ENCODE measurements at regions not wholly inside any gene's neighbourhood (a gene's known extent, or its start where the extent isn't known, plus 50 kb on each side); places are given as distances from the start of the nearest gene placed in this dataset.

- Mint-ChIP-seq H3K27me3 (peaks cover 48% of the 10 kb centered on the region), H3K9me3 (no peaks in the 10 kb centered on the region), H3K27ac (no peak overlapping the region), H3K4me1 (peaks cover 35% of the 10 kb centered on the region), H3K36me3 (peaks cover 6% of the 10 kb centered on the region), H3K4me3 (no peak overlapping the region)
- ATAC-seq (ENCODE audit: low read depth) = no peak
- no peak for DNase-seq
- POLR2A ChIA-PET = interaction anchor here (0.5 kb wide), 1 partner anchor 417 kb away, joined by 3 read pairs; no protein-coding TSS in a partner anchor
These were observed 86.3 kb upstream of the STEAP1B start for GRCh38 chr7:22586101-22586785.

DNA sequence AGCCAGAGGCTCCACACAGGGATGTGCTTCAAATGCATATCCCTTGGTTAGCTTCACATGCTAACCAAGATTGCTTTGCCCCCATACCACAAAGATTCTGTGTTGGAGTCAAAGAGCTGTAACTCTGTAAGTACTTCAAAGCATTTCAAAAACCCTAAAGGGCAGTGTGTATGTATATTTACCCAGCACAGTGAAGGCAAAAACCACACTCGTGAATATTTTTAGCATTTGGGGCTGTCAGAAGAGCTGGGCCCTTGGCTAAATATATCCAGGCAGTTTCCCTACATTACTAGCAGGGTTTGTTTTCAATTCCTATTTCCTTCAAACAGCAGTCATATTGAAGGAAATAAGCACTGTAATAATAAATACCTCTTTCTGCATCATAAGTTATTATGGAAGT, 84.2 kb upstream of the STEAP1B start:
- H3K36me3 Mint-ChIP-seq = peaks cover 10% of the 10 kb centered on the region
- peaks cover 47% of the 10 kb centered on the region for H3K4me1 Mint-ChIP-seq
- no peak overlapping the region for H3K4me3 Mint-ChIP-seq
- H3K27ac Mint-ChIP-seq = no peak overlapping the region
- DNase-seq = no peak
- POLR2A ChIA-PET = no interaction called here
- H3K9me3 Mint-ChIP-seq = peaks cover 5% of the 10 kb centered on the region
- H3K27me3 Mint-ChIP-seq = peaks cover 41% of the 10 kb centered on the region
- peak; percentile 45 for ATAC-seq (ENCODE audit: low read depth)

GRCh38 chr7:22582863-22583622, 83.1 kb upstream of the STEAP1B start:
- POLR2A ChIA-PET = no interaction called here
- ATAC-seq (ENCODE audit: low read depth) (no peak), DNase-seq (no peak)
- Mint-ChIP-seq H3K27me3 (peaks cover 44% of the 10 kb centered on the region), H3K9me3 (peaks cover 8% of the 10 kb centered on the region), H3K27ac (no peak overlapping the region), H3K36me3 (peaks cover 14% of the 10 kb centered on the region), H3K4me3 (no peak overlapping the region), H3K4me1 (peaks cover 46% of the 10 kb centered on the region)

- POLR2A ChIA-PET = interaction anchor here (1.7 kb wide), 1 partner anchor 16 kb away, joined by 7 read pairs; no protein-coding TSS in a partner anchor
- H3K27me3 Mint-ChIP-seq = peaks cover 56% of the 10 kb centered on the region
- H3K4me1 Mint-ChIP-seq = peaks cover 43% of the 10 kb centered on the region
- ATAC-seq (ENCODE audit: low read depth) = peak; percentile 64
- DNase-seq = no peak
- H3K9me3 Mint-ChIP-seq = peaks cover 11% of the 10 kb centered on the region
- peak overlapping the region; percentile 6 for H3K4me3 Mint-ChIP-seq
- peaks cover 20% of the 10 kb centered on the region for H3K36me3 Mint-ChIP-seq
- no peak overlapping the region for H3K27ac Mint-ChIP-seq
These were observed 81.1 kb upstream of the STEAP1B start for GRCh38 chr7:22581099-22581498.

DNA sequence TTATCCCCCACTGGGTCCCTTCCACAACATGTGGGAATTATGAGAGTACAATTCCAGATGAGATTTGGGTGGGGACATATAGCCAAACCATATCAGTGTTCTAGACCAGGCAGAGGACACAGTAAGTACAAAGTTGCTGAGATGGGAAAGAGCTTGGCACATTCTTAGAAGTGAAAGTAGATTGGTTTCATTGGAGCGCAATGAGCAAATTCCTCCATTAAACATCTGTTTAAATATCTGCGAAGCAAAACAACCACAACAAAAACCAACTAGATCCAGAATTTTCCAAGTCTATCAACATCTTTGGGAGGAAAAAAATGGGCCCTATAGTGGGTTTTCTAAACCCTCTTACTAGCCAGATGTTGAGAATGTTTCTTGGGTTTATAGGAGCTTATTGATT, 80.0 kb upstream of the STEAP1B start:
- Mint-ChIP-seq H3K27ac (no peak overlapping the region), H3K4me1 (peaks cover 53% of the 10 kb centered on the region), H3K4me3 (no peak overlapping the region), H3K36me3 (peaks cover 22% of the 10 kb centered on the region), H3K27me3 (peaks cover 63% of the 10 kb centered on the region), H3K9me3 (peaks cover 11% of the 10 kb centered on the region)
- ATAC-seq (ENCODE audit: low read depth) = no peak
- no peak for DNase-seq
- POLR2A ChIA-PET = interaction anchor here (0.6 kb wide), 1 partner anchor 13 kb away, joined by 3 read pairs; no protein-coding TSS in a partner anchor

DNA sequence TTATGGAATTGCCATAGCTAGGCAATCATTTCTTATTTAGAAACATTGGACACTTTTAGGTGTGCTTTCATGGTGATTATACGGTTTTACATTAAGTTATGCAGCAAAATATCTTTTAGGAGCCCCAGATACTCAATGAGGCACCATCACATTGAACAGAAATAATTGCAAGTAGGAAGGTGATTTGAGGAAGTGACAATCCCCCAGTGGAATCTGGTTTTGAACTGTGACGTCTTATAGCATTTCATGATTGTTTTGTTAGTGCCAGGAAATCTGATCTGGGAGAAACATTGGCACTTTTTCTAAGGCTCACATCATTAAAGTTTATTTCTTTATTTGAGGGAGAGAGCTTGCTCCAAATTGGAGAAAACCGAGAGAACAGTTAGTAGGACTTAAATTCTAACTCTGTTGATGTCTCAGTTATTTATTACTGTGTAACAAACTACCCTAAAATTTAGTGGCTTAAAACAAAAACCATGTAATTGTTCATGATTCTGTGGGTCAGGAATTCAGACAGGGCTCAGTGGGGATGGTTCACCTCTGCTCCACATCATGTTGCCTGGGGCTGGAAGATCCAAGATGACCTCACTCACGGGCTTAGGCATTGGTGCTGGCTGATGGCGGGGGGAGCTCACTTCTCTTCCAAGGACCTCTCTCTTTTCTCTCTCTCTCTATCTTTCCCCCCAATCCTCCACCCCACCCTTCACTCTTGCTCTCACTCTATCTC, 78.2 kb upstream of the STEAP1B start:
- ATAC-seq (ENCODE audit: low read depth) (no peak), DNase-seq (no peak)
- peaks cover 22% of the 10 kb centered on the region for H3K36me3 Mint-ChIP-seq
- peaks cover 11% of the 10 kb centered on the region for H3K9me3 Mint-ChIP-seq
- no peak overlapping the region for H3K4me3 Mint-ChIP-seq
- H3K27me3 Mint-ChIP-seq = peaks cover 61% of the 10 kb centered on the region
- no peak overlapping the region for H3K27ac Mint-ChIP-seq
- peaks cover 42% of the 10 kb centered on the region for H3K4me1 Mint-ChIP-seq
- POLR2A ChIA-PET = no interaction called here

DNA sequence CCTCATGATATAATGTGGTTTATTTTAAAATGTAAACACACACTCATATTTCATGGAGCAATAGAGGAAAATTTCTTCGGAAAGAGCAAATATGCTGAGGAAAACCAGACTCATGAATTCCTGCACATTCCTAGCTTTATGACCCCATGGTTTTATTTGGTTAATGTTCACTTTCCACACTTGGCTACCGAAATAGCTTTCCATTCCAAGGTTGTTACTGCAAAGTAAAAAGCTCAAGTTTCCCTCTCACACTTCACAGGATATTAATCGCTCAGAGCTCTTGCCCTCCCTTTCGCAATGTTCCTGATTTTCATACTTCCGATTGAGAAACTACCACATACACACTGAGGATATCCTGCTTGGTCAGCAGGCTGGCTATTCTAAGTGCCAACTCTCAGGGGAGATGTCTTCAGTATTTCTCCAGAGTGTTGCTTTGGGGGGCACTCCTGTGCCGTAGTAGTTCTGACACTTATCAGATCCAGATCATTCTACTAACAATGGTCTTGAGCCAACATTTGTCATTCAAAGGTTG, 77.5 kb upstream of the STEAP1B start:
- POLR2A ChIA-PET = interaction anchor here (0.5 kb wide), 1 partner anchor 863 kb away, joined by 3 read pairs; no protein-coding TSS in a partner anchor
- Mint-ChIP-seq H3K4me1 (peaks cover 40% of the 10 kb centered on the region), H3K27ac (no peak overlapping the region), H3K9me3 (peaks cover 11% of the 10 kb centered on the region), H3K4me3 (no peak overlapping the region), H3K27me3 (peaks cover 58% of the 10 kb centered on the region), H3K36me3 (peaks cover 22% of the 10 kb centered on the region)
- no peak for DNase-seq
- no peak for ATAC-seq (ENCODE audit: low read depth)

GRCh38 chr7:22576612-22577469, 76.9 kb upstream of the STEAP1B start:
- H3K9me3 Mint-ChIP-seq = peaks cover 11% of the 10 kb centered on the region
- no peak overlapping the region for H3K4me3 Mint-ChIP-seq
- H3K4me1 Mint-ChIP-seq = peaks cover 42% of the 10 kb centered on the region
- peaks cover 62% of the 10 kb centered on the region for H3K27me3 Mint-ChIP-seq
- POLR2A ChIA-PET = interaction anchor here (0.5 to 0.6 kb wide), 2 partner anchors 101 to 863 kb away, joined by 3 read pairs; no protein-coding TSS in a partner anchor
- DNase-seq = no peak
- peaks cover 23% of the 10 kb centered on the region for H3K36me3 Mint-ChIP-seq
- H3K27ac Mint-ChIP-seq = no peak overlapping the region
- no peak for ATAC-seq (ENCODE audit: low read depth)

- POLR2A ChIA-PET = no interaction called here
These were observed 74.9 kb upstream of the STEAP1B start for GRCh38 chr7:22574754-22575520.

DNA sequence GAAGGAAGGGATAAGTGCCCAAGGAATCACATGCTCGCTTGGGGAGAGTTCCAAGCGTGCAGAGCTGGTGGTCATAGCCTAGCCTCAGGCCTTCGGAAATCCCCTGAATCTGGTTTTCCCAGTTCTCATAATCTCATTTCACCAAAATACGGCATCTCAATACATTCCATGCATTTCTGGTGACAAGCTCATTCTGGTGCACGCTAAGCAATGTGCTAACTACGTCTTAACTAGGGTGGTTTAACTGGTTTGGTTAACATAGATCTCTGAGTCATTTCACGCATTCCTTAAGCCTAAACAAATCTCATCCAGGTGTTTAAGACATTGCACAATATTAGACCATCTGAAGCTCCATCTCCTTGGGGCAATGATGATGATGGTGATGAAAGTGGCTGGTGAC, 72.9 kb upstream of the STEAP1B start:
- peaks cover 4% of the 10 kb centered on the region for H3K9me3 Mint-ChIP-seq
- peaks cover 38% of the 10 kb centered on the region for H3K4me1 Mint-ChIP-seq
- peaks cover 60% of the 10 kb centered on the region for H3K27me3 Mint-ChIP-seq
- POLR2A ChIA-PET = interaction anchor here (0.6 kb wide), 2 partner anchors 8 to 12 kb away, joined by 3 read pairs; no protein-coding TSS in a partner anchor
- H3K36me3 Mint-ChIP-seq = peaks cover 14% of the 10 kb centered on the region
- no peak for ATAC-seq (ENCODE audit: low read depth)
- DNase-seq = no peak
- H3K27ac Mint-ChIP-seq = no peak overlapping the region
- no peak overlapping the region for H3K4me3 Mint-ChIP-seq

More at GRCh38 chr7:22574754-22575520, 74.9 kb upstream of the STEAP1B start:
- H3K4me1 Mint-ChIP-seq = peaks cover 37% of the 10 kb centered on the region
- peaks cover 26% of the 10 kb centered on the region for H3K36me3 Mint-ChIP-seq
- peak overlapping the region; percentile 35 for H3K4me3 Mint-ChIP-seq
- DNase-seq (no peak), ATAC-seq (ENCODE audit: low read depth) (no peak)
- peaks cover 71% of the 10 kb centered on the region for H3K27me3 Mint-ChIP-seq
- H3K27ac Mint-ChIP-seq = no peak overlapping the region
- peaks cover 10% of the 10 kb centered on the region for H3K9me3 Mint-ChIP-seq

GRCh38 chr7:22572292-22572691, 72.3 kb upstream of the STEAP1B start:
- Mint-ChIP-seq H3K4me1 (peaks cover 33% of the 10 kb centered on the region), H3K4me3 (no peak overlapping the region), H3K9me3 (peaks cover 2% of the 10 kb centered on the region), H3K36me3 (peaks cover 9% of the 10 kb centered on the region), H3K27ac (no peak overlapping the region), H3K27me3 (peaks cover 59% of the 10 kb centered on the region)
- ATAC-seq (ENCODE audit: low read depth) (no peak), DNase-seq (no peak)
- POLR2A ChIA-PET = no interaction called here

GRCh38 chr7:22571766-22572165, 71.8 kb upstream of the STEAP1B start:
- H3K4me1 Mint-ChIP-seq = peaks cover 31% of the 10 kb centered on the region
- DNase-seq = no peak
- POLR2A ChIA-PET = no interaction called here
- no peak overlapping the region for H3K27ac Mint-ChIP-seq
- H3K4me3 Mint-ChIP-seq = no peak overlapping the region
- no peak for ATAC-seq (ENCODE audit: low read depth)
- no peaks in the 10 kb centered on the region for H3K9me3 Mint-ChIP-seq
- H3K36me3 Mint-ChIP-seq = peaks cover 11% of the 10 kb centered on the region
- peaks cover 59% of the 10 kb centered on the region for H3K27me3 Mint-ChIP-seq
